Renal cortical epithelial cell (primary cell): ENCODE measurements at regions not wholly inside any gene's neighbourhood (a gene's known extent, or its start where the extent isn't known, plus 50 kb on each side); places are given as distances from the start of the nearest gene placed in this dataset.
A peak's percentile ranks its signal among the peaks of the same experiment; 100 is the strongest.

Source experiments
- DNase-seq: peaks from one replicate; pipeline ENCODE4 v3.0.0-alpha.2; 2011; ENCODE audit warnings: low read depth

DNA sequence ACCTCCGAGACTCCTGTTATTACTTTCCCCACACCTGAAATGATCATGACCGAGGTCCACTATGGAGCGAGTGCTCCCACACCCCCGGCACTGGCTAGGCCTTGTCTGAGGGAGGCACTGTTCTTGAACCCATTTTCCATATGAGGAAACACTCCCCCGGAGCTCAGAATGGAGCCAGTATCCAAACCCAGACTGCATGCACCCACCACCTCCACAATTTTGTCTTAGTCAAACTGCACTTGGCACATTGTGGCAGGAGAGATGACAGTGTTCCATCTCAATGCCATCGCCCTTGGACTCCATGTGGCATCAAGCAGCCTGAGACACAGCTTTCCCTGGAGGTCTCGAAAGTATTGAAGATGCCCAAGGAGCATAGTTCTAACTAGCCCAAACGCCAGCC lies 154.1 kb downstream of the NUP210 start:
- no peak for DNase-seq

DNA sequence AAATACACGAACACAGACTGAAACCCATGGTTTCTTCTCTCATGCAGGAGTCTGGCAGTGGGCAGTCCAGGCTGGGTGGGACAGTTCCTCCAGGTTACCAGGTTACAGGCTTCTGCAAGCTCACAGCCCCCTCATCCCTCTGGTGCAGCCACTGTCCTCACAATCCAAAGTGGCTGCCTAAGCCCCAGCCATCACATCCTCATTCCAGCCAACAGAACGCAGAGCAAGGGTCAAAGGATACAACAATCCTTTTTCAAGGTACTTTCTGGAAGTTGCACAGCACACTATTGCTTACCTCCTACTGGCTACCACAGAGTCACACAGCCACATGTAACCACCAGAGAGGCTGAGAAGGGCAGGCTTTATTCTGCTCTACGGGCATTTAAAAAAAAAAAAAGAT lies 154.6 kb downstream of the NUP210 start:
- DNase-seq: no peak

DNA sequence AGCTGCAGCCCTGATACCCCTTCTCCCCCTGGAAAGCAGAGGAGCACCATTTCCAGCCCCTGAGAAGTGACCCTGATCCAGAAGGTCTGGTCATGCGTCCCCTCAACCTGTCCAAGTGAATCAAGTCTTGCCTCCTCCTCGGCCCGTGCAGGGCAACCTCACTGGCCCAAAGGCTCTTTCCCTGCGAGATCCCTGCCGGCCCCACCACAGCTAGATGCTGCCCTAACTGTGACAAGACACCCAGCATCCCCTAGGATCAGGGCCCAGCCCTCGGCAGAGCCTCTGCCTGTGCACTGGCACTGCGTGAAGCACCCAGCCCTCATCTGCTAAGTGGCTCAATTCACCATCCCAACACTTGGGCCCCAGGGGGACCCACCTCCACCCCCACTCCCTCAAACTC lies 155.1 kb downstream of the NUP210 start:
- DNase-seq: no peak

DNA sequence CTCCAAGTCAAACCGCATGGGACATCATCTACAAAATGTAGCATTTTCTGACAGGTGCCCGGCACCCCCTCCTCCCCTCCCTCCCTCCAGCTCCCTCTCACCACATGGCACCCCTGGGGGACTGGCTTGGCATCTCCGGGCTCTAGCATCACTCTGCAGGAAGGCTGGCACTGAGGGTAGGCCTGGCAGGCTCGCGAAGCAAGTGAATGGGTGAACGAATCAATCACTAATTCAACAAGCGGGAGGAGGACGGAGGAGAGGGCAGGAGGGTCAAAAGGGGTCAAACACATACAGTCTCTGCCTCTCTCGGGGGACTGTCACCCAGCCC lies 155.7 kb downstream of the NUP210 start:
- DNase-seq: no peak

DNA sequence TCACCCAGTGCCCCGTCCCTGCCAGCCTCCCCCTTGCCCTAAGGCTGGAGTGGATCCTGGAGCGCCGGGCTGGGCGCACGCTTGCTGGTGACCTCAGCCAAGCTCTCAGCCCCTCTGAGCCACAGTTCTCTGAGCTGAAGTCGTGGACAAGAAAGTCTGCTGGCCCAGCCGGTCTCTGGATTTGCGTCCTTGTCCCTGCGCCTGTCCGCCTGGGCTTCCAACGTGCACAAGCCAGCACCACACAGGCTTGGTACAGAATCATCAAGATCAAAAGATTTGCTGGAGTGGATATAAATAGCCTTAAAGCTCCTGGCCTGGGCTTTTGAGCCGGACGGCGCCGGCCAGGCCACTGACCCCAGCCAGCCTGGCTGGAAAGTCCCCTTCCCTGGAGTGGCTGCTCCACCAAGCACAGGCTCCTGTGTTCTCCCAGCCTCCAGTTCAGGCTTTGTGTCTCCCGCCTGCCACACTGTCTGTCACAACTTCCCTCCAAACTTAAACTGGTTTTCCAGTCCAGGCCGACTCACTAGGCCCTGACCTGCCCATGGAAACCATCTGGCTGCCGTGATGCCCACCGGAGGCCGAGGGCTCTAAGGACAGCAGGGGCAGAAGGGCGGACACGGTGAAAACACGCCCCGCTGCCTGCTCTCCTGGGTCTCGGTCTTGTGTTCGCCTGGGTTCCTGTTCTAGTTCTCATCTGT lies 156.2 kb downstream of the NUP210 start:
- DNase-seq: peak; percentile 61

DNA sequence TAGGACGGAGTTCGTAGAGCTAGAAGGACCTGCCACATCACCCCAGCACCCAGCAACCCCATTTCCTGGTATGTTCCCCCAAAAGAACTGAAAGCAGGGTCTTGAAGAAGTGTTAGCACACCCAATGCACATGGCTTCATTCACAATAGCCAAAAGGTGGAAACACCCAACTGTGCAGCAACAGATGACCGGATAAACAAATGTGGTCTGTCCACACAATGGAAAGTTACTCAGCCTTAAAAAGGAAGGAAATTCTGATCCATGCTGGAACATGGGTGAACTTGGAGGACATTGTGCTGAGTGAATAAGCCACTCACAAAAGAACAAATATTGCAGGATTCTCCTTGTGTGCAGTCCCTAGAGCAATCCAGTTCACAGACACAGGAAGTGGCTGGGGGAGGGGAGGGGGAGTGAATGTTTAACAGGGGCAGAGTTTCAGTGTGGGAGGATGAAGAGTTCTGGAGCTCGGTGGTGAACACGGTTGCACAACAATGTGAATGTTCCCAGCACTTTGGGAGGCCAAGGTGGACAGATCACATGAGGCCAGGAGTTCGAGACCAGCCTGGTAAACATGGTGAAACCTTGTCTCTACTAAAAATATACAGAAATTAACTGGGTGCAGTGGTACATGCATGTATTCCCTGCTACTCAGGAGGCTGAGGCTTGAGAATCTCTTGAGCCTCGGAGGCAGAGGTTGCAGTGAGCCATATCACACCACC lies 157.5 kb downstream of the NUP210 start:
- DNase-seq: peak; percentile 98

DNA sequence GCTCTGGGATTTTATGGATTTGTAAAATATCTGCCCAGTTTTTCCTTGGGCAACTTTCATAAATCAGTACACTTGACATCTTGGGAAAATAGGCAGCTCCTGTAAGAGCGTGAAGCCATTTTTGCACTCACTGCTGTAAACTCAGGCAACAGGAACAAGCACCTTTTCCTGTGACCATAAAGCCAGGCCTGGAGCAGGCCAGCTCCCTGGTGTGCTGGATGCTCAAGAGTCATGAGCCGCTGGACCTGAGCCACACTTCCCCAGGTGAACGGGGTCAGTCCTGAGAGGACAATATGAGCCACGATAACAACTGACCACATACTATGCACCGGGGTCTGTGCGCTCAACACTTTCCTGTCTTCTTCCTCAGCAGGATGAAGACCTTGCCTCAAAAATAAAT lies 158.2 kb downstream of the NUP210 start:
- no peak for DNase-seq

DNA sequence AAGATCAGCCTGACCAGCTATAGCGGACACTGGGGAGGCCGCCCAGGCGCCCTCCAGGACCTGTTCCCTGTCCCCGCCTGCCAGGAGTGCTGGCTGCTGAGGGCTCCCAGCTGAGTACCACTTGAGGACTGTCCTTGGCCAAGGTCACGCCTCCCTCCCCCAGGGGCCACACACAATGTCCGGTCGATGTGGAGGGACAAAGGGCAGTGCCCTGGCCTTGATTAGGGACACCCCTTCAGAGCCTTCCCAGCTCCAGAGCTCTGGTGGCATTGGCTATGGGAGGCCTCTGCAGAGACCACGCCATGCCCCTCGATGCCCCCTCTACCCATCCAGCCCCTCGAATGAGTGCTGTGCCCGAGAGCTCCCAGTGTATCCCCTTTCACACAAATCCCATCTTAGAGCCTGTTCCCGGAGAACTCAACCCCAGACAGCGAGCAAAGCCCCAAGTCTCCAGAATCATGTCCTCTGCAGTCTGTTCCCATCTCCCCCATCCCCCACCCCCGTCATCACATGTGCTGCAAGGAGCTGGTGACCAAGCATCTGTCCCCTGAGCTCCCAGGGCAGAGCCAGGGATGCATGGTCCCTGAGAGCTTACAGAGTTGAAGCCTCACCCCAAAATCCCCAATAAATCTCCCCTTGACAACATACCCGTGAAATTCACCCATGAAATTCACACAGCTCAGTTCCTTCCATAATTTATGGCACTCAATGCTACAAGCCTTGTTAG lies 158.9 kb downstream of the NUP210 start:
- DNase-seq: no peak

DNA sequence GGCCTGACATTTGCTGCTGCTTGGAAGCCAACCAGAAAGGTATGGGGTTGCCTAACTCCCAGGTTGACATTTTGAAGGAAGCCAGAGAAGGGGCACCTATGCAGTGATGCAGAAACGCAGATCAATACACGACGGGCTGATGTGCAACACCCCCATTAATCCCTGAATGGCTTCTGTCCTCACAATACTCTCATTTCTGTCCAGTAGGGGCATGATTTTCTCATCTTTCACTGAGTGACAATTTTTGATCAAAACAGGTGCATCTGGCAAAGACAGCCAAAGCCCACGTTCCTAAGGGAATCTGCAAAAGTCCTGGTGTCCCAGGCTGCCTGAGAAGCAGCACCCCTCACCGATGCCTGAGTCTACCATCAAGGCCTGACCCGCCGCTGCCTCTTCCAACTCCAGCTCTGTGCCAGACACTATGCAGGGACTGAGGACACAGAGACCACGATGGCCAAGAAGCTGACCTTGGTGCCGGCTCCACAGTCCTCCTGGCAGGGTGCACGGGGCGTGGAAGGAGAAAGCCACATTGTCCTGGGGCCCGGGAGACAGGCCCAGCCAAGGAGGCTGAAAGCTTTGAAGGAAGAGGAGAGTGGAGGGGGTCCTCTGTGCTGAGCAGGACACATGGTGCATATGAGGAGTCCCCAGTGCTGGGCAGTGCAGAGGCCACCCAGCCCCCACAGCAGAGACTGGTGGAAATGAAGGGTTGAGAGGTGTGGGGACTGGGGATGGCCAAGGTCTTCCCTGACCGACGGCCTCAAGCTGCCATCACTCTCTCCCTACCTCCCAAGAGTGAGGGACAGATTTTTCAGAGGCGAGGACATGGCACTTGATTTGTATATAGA lies 159.6 kb downstream of the NUP210 start:
- no peak for DNase-seq

DNA sequence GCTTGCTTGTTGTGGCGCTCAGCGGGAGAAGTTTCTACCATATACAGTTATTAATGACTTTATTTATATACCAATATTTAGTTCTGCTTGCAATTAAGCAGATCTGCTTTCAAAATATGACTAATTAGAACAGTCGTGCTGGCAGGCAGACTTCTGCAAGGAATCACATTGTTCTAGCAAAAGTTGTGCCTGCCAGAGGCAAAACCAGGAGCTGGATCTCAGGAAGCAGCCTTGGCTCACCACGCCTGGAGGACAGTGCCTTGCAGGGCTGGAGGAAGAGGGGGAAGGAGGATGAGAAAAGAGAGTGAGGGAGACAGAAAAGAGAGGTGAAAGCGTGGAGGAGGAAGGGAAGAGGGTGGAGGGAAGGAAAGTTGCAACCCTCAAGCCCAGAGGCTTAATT lies 160.3 kb downstream of the NUP210 start:
- DNase-seq: no peak

DNA sequence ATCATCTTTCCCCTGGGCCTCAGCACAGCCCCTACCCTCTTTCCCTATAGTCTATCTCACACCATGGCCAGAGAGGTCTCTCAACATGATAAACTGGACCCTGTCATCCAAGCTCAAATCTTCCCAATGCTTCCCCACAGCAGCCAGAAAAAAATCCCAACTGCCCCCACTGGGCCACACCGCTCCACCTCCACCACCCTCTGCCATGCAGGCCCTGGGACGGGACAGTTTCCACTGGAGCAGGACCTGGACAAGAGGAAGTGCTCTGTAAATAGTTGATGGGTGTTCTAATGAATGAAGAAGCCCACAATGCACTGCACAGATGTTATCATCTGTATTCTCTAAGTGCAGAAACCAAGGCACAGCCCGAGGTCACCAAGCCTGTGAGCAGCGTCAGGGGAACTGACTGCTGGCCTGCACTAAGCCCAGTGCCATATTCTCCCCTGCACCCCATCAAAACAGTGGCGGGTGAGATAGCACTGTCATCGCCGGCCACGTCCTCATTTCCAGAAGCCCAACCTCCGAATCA lies 161.1 kb downstream of the NUP210 start:
- no peak for DNase-seq

DNA sequence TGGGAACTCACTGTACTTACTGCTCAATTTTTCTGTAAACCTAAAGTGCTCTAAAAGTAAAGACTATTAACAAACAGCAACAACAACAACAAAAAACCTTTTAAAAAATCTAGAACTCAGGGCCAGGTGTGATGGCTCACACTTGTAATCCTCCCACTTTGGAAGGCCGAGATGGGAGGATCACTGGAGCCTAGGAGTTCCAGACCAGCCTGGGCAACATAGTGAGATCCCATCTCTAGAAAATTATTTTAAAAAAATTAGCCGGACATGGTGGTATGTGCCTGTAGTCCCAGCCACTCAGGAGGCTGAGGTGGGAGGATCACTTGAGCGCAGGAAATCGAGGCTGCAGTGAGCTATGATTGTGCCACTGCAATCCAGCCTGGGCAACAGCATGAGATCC lies 161.8 kb downstream of the NUP210 start:
- no peak for DNase-seq

DNA sequence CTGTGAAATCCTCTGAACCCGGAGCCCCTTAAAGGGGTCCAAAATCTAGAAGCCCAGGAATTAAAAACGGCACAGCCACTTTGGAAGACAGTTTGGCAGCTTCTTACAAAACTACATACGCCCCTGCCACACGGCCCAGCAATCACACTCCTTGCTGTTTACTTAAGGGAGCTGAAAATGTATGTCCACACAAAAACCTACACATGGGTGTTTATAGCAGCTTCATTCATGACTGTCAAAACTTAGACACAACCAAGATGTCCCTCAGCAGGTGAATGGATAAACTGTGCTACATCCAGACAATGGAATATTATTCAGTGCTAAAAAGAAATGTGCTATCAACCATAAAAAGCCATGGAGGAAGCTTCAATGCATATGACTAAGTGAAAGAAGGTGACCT lies 162.5 kb downstream of the NUP210 start:
- DNase-seq: no peak

DNA sequence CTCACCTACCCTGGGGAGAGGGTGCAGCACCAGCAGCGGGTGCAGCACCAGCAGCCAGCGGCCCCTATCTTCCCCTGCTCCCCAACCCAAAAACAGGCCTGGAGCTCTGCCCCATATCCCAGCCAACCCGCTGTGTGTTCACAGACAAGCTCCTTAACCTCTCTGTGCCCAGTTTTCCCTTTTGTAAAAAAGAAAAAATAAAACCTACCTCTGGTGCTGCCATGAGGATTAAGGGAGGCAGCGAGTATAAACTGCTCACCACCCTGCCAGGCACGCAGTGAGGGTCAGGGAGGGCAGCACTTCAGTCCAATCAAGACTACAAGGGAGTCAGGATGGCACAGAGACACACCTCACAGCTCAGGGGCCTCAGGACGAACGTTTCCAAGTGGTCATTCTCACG lies 163.3 kb downstream of the NUP210 start:
- no peak for DNase-seq

DNA sequence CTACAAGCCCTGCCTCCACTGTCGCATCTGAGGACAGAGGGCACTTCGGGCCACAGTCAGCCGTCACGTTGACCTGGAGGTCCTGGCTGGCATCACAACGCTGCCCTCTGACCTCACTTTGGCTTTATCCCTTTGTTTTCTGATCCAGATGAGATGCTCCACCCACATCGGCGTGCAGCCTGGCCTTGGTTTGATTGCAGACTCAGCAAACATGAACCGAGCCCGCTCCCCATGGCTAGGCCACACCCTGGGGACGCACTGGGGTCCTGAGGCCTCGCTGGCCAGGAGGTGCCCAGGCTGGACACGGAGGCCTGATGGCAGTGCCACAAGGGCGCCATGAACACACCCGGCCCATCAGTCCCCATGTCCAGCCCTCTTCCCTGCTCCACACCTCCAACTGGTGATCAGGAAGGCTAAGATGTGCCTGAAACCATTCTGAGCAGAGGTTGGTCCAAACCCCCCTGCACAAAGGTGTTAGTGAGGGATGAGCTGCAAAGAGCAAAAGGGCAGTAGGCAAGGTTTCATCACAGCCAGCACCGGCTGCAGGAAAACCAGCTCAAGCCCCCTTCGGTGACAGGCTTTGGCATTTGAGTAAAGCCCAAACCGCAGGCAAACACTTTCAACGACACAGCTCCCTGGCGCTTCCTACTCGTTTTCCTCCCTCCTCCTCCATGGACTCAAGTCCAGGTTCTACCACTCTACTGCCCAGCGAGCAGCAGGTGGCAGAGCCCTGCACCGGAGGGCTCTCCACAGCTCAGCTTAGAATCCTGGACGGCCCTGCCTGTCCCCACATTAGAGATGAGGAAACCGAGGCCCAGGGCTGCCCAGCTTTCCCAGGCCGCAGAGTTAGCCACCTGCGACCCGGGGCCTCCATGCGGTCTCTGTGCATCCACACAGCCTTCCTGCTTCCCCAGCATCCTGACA lies 165.8 kb downstream of the NUP210 start:
- no peak for DNase-seq

DNA sequence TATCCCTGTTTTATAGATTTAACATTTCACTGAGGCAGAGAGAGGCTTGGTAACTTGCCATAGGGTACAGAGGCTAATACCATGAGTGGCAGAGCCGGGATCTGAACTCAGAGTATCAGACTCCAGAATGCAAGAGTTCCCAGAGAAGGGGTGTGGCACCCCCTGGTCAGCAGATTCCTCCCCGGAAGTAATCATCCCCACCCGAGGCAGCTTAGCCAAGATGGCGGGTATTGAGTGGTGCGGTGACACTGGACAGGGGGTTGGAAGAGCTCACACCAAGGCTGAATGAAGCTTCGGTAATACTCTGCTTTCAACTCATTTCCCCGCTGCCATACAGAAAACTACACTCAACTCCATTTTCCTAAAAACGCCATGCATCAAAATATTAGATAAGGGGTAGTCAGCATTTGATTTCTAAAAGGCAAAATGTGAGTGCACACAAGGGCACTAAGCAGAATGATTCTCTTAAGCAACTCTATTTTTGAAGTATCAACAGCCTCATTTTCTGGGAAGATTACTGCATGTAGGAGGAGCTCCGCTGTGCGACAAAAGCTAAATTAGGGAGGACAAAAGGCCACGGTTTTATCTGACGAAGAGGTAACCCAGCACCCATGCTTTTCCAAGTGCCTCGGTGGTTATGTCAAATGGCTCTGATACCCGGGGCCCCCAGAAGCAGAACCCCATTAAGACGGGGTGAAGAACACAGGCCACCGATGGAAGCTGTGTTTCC lies 166.7 kb downstream of the NUP210 start:
- DNase-seq: no peak

DNA sequence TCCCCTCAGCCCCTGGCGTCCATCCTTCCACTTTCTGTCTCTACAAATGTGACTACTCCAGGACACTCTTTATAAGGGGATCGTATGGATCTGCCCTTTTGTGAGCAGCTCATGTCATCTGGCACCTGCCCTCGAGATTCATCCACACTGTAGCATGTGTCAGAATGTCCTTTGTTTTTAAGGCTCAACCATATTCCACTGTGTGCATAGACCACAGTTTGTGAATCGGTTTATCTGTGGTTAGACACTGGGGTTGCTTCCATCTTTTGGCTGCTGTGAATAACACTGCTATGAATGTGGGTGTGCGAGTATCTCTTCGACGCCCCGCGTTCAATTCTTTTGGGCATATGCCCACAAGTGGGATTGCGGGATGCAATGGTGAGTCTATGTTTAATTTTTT lies 167.9 kb downstream of the NUP210 start:
- no peak for DNase-seq

DNA sequence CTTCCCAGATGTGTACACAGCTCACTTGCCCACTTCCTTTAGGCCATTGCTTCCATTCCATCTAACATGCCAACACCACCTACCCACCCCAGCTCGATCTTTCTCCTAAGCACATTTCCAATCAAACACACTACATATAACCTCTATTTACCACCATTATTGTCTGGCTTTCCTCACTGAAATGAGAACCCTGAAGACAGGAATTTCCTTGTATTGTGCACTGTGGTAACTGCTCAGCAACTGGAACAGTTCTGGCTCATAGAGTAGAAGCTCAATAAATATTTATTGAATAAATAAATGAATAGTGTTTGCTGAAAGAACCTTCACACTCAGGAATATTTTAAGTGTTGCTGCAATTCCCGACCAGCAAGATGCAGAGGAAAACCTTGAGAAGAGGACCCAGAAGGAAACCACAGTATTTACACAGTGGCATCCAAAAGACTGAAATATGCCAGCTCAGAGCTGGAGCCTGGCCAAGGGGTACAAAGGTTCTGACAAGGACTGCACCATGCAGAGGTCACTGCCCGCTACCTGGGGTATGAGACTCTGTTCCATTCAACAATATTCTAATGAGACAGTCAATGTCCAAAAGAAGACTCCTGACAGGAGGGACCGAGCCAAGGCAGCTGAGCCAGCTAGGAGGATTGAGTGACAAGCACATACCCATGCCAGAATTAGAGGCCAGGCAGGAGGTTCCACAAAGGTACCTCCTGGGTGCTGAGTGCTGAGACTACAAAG lies 168.8 kb downstream of the NUP210 start:
- DNase-seq: peak; percentile 50

DNA sequence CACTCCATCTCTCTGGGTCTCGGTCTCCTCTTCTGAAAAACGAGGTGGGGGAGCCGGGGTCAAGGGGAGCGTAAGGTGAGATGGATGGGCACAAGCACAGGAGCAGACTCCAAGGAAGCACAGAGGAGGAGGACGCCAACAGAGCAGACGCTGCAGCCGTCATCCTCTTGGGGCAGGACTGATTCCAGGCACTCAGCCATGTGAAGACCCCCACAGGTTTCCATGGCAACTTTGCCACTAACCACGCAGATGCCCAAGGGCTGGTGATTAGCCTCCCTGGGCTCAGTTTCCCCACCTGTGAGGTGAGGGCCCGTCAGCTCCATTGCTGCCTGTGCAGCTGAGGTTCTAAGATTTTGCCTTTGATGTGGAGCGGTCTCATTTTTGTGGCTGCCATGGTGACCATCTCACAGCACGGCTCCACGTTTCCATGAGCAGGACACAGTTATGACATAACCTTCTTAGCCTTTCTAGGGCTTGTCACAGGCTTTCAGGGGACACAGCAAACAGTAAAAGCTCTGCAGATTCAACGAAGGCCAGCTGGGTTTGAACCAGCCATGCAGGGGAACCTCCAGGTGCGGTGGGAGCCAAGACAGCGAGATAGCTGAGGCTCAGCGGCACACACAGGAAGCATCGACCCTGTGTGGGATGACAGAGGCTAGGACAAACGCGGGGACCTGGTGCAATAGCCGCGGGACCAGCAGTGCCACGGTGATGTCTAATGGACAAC lies 170.3 kb downstream of the NUP210 start:
- DNase-seq: no peak
